ENCODE measurements at regions not wholly inside any gene's neighbourhood (a gene's known extent, or its start where the extent isn't known, plus 50 kb on each side); places are given as distances from the start of the nearest gene placed in this dataset.
"Not testable (repeated sequence)": the region's sequence is repeated elsewhere in the genome, so short reads cannot be mapped to it uniquely, and the experiment has no call there.

DNA sequence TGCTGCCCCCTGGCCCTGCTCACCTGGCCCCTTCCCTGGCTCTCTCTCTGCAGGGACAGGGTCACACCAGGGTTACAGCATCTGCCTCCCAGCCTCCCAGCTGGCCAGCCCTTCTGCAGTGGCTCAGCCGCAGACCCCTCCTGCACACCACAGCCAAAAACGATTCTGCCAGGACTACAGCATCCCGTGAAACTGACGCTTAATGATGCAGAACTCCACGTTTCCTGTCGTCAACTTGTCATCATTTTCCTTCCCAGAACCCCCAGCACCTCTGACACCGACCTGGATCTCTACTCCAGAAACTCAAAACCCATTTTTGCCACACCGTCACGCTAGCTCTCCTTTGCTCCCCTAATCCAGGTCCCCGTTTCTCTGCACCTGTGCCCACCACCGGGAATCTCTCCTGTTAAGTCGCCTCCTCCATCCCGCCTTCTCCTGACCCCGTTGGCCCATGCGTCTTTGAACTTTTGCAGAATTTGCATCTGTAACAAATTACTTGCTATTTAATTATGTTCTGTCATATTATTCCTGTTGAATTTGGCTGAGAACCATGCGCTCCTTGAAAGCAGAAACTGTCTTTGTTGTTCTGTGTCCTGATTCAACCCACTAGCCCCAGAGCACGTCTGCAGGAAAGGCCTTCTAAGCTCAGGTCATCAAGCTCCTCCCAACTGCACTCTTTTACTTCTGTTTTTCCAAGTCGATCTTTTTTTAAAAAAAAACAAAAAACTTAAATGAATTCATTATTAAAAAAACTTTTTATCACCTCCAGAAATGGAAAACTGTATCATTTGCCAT lies 173.2 kb upstream of the COPS8 start:
- H3K36me3 ChIP-seq (ENCODE audit: insufficient read depth, low read length) = no peaks in the 10 kb centered on the region
- H3K79me2 ChIP-seq (ENCODE audit: control insufficient read depth, insufficient read depth, low read length, unreplicated experiment) = no peaks in the 10 kb centered on the region
- no peaks in the 10 kb centered on the region for H3K4me1 ChIP-seq (ENCODE audit: control insufficient read depth, insufficient read depth, low read length, unreplicated experiment)
- H2AFZ ChIP-seq (ENCODE audit: low read length, unreplicated experiment) = no peak overlapping the region
- no peak overlapping the region for H3K27ac ChIP-seq (ENCODE audit: low read depth, low read length)
- peaks cover 15% of the 10 kb centered on the region; the same call in 1 of the 2 replicates for H3K27me3 ChIP-seq (ENCODE audit: insufficient read depth, low read length)
- H3K4me3 ChIP-seq (ENCODE audit: low read depth, low read length) = no peak overlapping the region

DNA sequence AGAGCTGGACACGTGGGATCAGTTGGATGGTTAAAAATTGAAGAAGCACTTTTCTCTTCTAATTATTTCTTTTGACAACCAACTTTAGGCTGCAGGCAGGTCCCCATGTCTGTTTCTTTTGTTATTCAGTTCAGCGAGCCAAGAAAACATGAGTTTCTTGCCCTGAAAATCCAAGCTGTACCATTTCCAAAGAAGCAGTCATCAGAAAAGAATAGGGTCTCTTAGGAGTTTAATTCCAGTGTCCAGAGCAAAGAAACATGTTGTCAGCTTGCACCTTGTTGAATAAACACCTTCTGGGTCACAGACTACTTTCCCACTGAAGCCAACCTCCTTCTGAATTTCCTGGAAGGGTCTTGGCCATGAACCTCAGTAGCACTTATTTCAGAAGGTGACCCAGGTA lies 170.5 kb upstream of the COPS8 start:
- H3K79me2 ChIP-seq (ENCODE audit: control insufficient read depth, insufficient read depth, low read length, unreplicated experiment) = no peaks in the 10 kb centered on the region
- no peaks in the 10 kb centered on the region for H3K36me3 ChIP-seq (ENCODE audit: insufficient read depth, low read length)
- no peak overlapping the region for H2AFZ ChIP-seq (ENCODE audit: low read length, unreplicated experiment)
- no peaks in the 10 kb centered on the region for H3K4me1 ChIP-seq (ENCODE audit: control insufficient read depth, insufficient read depth, low read length, unreplicated experiment)
- no peak overlapping the region for H3K4me3 ChIP-seq (ENCODE audit: low read depth, low read length)
- peaks cover 6% of the 10 kb centered on the region for H3K27me3 ChIP-seq (ENCODE audit: insufficient read depth, low read length)
- H3K27ac ChIP-seq (ENCODE audit: low read depth, low read length) = no peak overlapping the region

GRCh38 chr2:236915726-236916125 lies 170.0 kb upstream of the COPS8 start:
- Histone ChIP-seq H3K79me2 (ENCODE audit: control insufficient read depth, insufficient read depth, low read length, unreplicated experiment) (no peaks in the 10 kb centered on the region), H3K27me3 (ENCODE audit: insufficient read depth, low read length) (peaks cover 6% of the 10 kb centered on the region), H3K4me3 (ENCODE audit: low read depth, low read length) (no peak overlapping the region), H3K27ac (ENCODE audit: low read depth, low read length) (no peak overlapping the region), H3K4me1 (ENCODE audit: control insufficient read depth, insufficient read depth, low read length, unreplicated experiment) (no peaks in the 10 kb centered on the region), H3K36me3 (ENCODE audit: insufficient read depth, low read length) (no peaks in the 10 kb centered on the region), H2AFZ (ENCODE audit: low read length, unreplicated experiment) (no peak overlapping the region)

GRCh38 chr2:236916181-236916580 lies 169.5 kb upstream of the COPS8 start:
- Histone ChIP-seq H2AFZ (ENCODE audit: low read length, unreplicated experiment) (no peak overlapping the region), H3K79me2 (ENCODE audit: control insufficient read depth, insufficient read depth, low read length, unreplicated experiment) (no peaks in the 10 kb centered on the region), H3K36me3 (ENCODE audit: insufficient read depth, low read length) (no peaks in the 10 kb centered on the region), H3K27ac (ENCODE audit: low read depth, low read length) (no peak overlapping the region), H3K4me1 (ENCODE audit: control insufficient read depth, insufficient read depth, low read length, unreplicated experiment) (no peaks in the 10 kb centered on the region), H3K4me3 (ENCODE audit: low read depth, low read length) (no peak overlapping the region), H3K27me3 (ENCODE audit: insufficient read depth, low read length) (peaks cover 6% of the 10 kb centered on the region)

GRCh38 chr2:236916651-236917050 lies 169.0 kb upstream of the COPS8 start:
- Histone ChIP-seq H3K4me3 (ENCODE audit: low read depth, low read length) (no peak overlapping the region), H3K27me3 (ENCODE audit: insufficient read depth, low read length) (peaks cover 6% of the 10 kb centered on the region), H2AFZ (ENCODE audit: low read length, unreplicated experiment) (no peak overlapping the region), H3K79me2 (ENCODE audit: control insufficient read depth, insufficient read depth, low read length, unreplicated experiment) (no peaks in the 10 kb centered on the region), H3K4me1 (ENCODE audit: control insufficient read depth, insufficient read depth, low read length, unreplicated experiment) (no peaks in the 10 kb centered on the region), H3K27ac (ENCODE audit: low read depth, low read length) (no peak overlapping the region), H3K36me3 (ENCODE audit: insufficient read depth, low read length) (no peaks in the 10 kb centered on the region)

DNA sequence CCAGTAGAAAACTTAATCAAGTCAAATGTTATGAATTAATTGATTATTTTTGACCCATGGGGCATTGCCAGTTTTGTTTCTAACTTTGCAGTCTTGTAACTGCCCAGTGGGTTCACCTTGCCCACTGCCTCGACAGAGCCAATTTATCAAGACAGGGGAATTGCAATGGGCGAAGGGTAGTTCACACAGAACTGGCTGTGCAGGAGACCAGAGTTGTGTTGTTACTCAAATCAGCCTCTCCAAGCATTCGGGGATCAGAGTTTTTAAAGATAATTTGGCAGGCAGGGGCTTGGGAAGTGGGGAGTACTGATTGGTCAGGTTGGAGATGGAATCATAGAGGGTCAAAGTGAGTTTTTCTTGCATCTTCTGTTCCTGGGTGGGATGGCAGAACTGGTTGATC lies 168.5 kb upstream of the COPS8 start:
- H3K27ac ChIP-seq (ENCODE audit: low read depth, low read length) = no peak overlapping the region

GRCh38 chr2:236918545-236918944 lies 167.1 kb upstream of the COPS8 start:
- H3K79me2 ChIP-seq (ENCODE audit: control insufficient read depth, insufficient read depth, low read length, unreplicated experiment) = no peaks in the 10 kb centered on the region
- H2AFZ ChIP-seq (ENCODE audit: low read length, unreplicated experiment) = no peak overlapping the region
- H3K27me3 ChIP-seq (ENCODE audit: insufficient read depth, low read length) = no peaks in the 10 kb centered on the region; the same call in 1 of the 2 replicates
- H3K36me3 ChIP-seq (ENCODE audit: insufficient read depth, low read length) = no peaks in the 10 kb centered on the region
- H3K27ac ChIP-seq (ENCODE audit: low read depth, low read length) = no peak overlapping the region
- H3K4me3 ChIP-seq (ENCODE audit: low read depth, low read length) = no peak overlapping the region
- H3K4me1 ChIP-seq (ENCODE audit: control insufficient read depth, insufficient read depth, low read length, unreplicated experiment) = no peaks in the 10 kb centered on the region

More for the DNA sequence above, 168.5 kb upstream of the COPS8 start:
- Histone ChIP-seq H3K4me3 (ENCODE audit: low read depth, low read length) (no peak overlapping the region), H3K4me1 (ENCODE audit: control insufficient read depth, insufficient read depth, low read length, unreplicated experiment) (no peaks in the 10 kb centered on the region), H3K79me2 (ENCODE audit: control insufficient read depth, insufficient read depth, low read length, unreplicated experiment) (no peaks in the 10 kb centered on the region), H3K27me3 (ENCODE audit: insufficient read depth, low read length) (peaks cover 6% of the 10 kb centered on the region), H3K36me3 (ENCODE audit: insufficient read depth, low read length) (no peaks in the 10 kb centered on the region), H2AFZ (ENCODE audit: low read length, unreplicated experiment) (no peak overlapping the region)

DNA sequence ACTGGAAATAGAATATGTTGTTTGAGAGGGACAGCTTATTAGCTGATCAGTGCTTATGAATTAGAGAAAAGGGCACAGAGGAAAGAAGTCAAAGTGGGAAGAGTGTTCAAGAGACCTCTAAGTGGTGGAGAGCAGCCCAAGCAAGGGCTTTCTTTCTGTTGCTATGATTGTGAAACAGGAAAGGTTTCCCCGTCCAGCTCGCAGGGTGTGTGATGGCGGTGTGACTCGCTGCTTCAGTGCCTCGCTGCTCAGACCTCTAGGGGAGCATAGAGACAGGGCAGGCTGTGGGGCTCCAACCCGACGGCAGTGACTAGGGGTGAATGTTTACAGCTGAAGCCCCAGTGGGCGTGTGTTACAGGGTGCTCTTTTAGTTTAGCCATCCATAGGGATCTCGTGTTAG lies 166.5 kb upstream of the COPS8 start:
- no peak overlapping the region for H3K27ac ChIP-seq (ENCODE audit: low read depth, low read length)
- H3K27me3 ChIP-seq (ENCODE audit: insufficient read depth, low read length) = no peaks in the 10 kb centered on the region; the same call in 1 of the 2 replicates
- no peak overlapping the region for H2AFZ ChIP-seq (ENCODE audit: low read length, unreplicated experiment)
- H3K4me1 ChIP-seq (ENCODE audit: control insufficient read depth, insufficient read depth, low read length, unreplicated experiment) = no peaks in the 10 kb centered on the region
- no peak overlapping the region for H3K4me3 ChIP-seq (ENCODE audit: low read depth, low read length)
- H3K36me3 ChIP-seq (ENCODE audit: insufficient read depth, low read length) = no peaks in the 10 kb centered on the region
- H3K79me2 ChIP-seq (ENCODE audit: control insufficient read depth, insufficient read depth, low read length, unreplicated experiment) = no peaks in the 10 kb centered on the region

GRCh38 chr2:236919801-236920379 lies 165.8 kb upstream of the COPS8 start:
- not testable (repeated sequence) for H3K27ac ChIP-seq (ENCODE audit: low read depth, low read length); H2AFZ ChIP-seq (ENCODE audit: low read length, unreplicated experiment); H3K4me1 ChIP-seq (ENCODE audit: control insufficient read depth, insufficient read depth, low read length, unreplicated experiment); H3K4me3 ChIP-seq (ENCODE audit: low read depth, low read length); H3K27me3 ChIP-seq (ENCODE audit: insufficient read depth, low read length); H3K36me3 ChIP-seq (ENCODE audit: insufficient read depth, low read length); H3K79me2 ChIP-seq (ENCODE audit: control insufficient read depth, insufficient read depth, low read length, unreplicated experiment)

DNA sequence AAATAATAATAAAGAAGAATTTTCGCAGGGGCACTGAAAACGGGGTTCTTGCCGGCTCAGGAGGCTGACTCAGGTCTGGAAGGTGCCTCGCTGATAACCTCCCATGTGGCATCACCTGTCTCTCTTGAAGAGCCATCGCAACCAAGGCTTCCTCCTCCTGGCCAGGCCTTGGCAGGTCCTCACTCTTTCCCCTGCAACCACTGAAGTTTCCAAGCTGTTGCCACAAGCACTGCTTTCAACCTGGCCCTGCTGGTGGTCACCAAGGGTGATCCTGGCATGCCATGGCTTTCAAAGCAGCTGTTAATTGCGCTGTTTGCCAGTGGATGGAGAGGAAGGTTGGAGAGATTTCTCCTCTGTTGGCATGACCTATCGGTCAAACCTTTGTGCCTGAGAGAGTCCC lies 163.6 kb upstream of the COPS8 start:
- Histone ChIP-seq H3K4me1 (ENCODE audit: control insufficient read depth, insufficient read depth, low read length, unreplicated experiment) (no peaks in the 10 kb centered on the region), H3K27me3 (ENCODE audit: insufficient read depth, low read length) (no peaks in the 10 kb centered on the region; the same call in 1 of the 2 replicates), H2AFZ (ENCODE audit: low read length, unreplicated experiment) (no peak overlapping the region), H3K27ac (ENCODE audit: low read depth, low read length) (no peak overlapping the region), H3K79me2 (ENCODE audit: control insufficient read depth, insufficient read depth, low read length, unreplicated experiment) (no peaks in the 10 kb centered on the region), H3K4me3 (ENCODE audit: low read depth, low read length) (no peak overlapping the region), H3K36me3 (ENCODE audit: insufficient read depth, low read length) (no peaks in the 10 kb centered on the region)
